Heart right ventricle (tissue), 16 donors: ENCODE measurements at regions not wholly inside any gene's neighbourhood (a gene's known extent, or its start where the extent isn't known, plus 50 kb on each side); places are given as distances from the start of the nearest gene placed in this dataset.
"Not testable (repeated sequence)": the region's sequence is repeated elsewhere in the genome, so short reads cannot be mapped to it uniquely, and the experiment has no call there.

Experiments
- ATAC-seq, 8 donors: fragments of 200-7000 bp; cut with Tn5 transposase; one replicate each; pipeline ENCODE4 v1.9.1; 2020; ENCODE audit warnings: mild to moderate bottlenecking in 8 of 8, moderate library complexity in 8 of 8, moderate number of reproducible peaks in 1 of 8
- DNase-seq, 2 donors: peaks; one replicate each; pipeline ENCODE4 v3.0.0-alpha.2; 2020
- H3K27ac ChIP-seq, 10 donors: fragments of 200-600 bp; sonication (generic) in 2 of 10; one replicate each; pipeline versions ENCODE4 v1.5.0 to v1.8.0; 2020 to 2022; ENCODE audit warnings: mild to moderate bottlenecking in 3 of 10
- H3K27me3 ChIP-seq, 7 donors: fragments of 200-600 bp; one replicate each; pipeline ENCODE4 v1.8.0; 2021 to 2022; ENCODE audit warnings: mild to moderate bottlenecking in 2 of 7
- H3K36me3 ChIP-seq, 9 donors: fragments of 200-600 bp; sonication (generic) in 1 of 9; one replicate each; pipeline versions ENCODE4 v1.5.0 to v1.8.0; 2020 to 2022; ENCODE audit warnings: mild to moderate bottlenecking in 2 of 9
- H3K4me1 ChIP-seq, 9 donors: fragments of 200-600 bp; sonication (generic) in 1 of 9; one replicate each; pipeline versions ENCODE4 v1.5.0 to v1.8.0; 2020 to 2022; ENCODE audit warnings: mild to moderate bottlenecking in 4 of 9
- H3K4me3 ChIP-seq, 10 donors: fragments of 200-600 bp; sonication (generic) in 2 of 10; one replicate each; pipeline versions ENCODE4 v1.5.0 to v1.8.0; 2020 to 2022; ENCODE audit warnings: mild to moderate bottlenecking in 7 of 10, moderate library complexity in 2 of 10
- H3K9me3 ChIP-seq, 11 donors: fragments of 200-600 bp in 10 of 11; sonication (generic) in 2 of 11; one replicate each; pipeline versions ENCODE4 v1.5.0 to v1.8.0; 2013 to 2022; ENCODE audit warnings: mild to moderate bottlenecking in 2 of 11, control low read depth in 1 of 11, moderate library complexity in 1 of 11
- WGBS, 2 donors: extraction: QIAGEN DNeasy Blood & Tissue Kit; methylation state at CpG; one replicate each; pipeline ENCODE4 v1.1.7; 2013; ENCODE audit warnings: inconsistent platforms in 1 of 2; 5-methylcytosine and 5-hydroxymethylcytosine counted together
- intact Hi-C, 10 donors: fragments of 100-400 bp; cut with DNase I; formaldehyde crosslinking; loops; one replicate each; pipeline versions ENCODE4 v1.11.1 to v1.14.2; 2022
- TF ChIP-seq, protein P1 (sequence below), 9 donors: fragments of 200-600 bp; sonication (generic) in 2 of 9; IDR thresholded peaks; one replicate each; pipeline versions ENCODE4 v1.5.0 to v1.8.0; 2021 to 2022; ENCODE audit warnings: antibody characterized with exemption in 9 of 9, mild to moderate bottlenecking in 5 of 9, moderate library complexity in 1 of 9
- donor health status: Arrhythmogenic right ventricular cardiomyopathy.
- donor health status: ischemic (EF 13 %, LVEDD 7.1; RV severe dilation, severe dysfunction).
- donor health status: healthy with polysubstance abuse.
- donor health status: DM: no; HTN: yes; CAD: no.
- donor health status: DM: no; HTN: no; CAD: no.
- donor health status: ischemic (EF 25% LVEDD 6.9; RV normal size, moderate dysfunction).
- donor health status: ischemic (EF 25% LVEDD 5.7; RV mildly dilated, moderate dysfunction).
- donor health status: healthy.
- donor health status: DM: yes; HTN: yes; CAD: no.
- donor health status: Ischemic cardiomyopathy.
- donor health status: ischemic (EF 35%, LVEDD 5.7; RV mildly dilated, moderate dysfunction).
- donor health status: nonischemic (EF 11% LVEDD 7.7; RV severe dilation, severe dysfunction).
- donor health status: DM: yes; HTN: yes; CAD: no.
- donor health status: PGD.
- donor health status: ischemic (EF 29% LVEDD 5.4; RV normal size, mild dysfunction).
- donor health status: nonischemic (EF 23%, LVEDD 6.1; RV moderate dilation, normal function).

DNA sequence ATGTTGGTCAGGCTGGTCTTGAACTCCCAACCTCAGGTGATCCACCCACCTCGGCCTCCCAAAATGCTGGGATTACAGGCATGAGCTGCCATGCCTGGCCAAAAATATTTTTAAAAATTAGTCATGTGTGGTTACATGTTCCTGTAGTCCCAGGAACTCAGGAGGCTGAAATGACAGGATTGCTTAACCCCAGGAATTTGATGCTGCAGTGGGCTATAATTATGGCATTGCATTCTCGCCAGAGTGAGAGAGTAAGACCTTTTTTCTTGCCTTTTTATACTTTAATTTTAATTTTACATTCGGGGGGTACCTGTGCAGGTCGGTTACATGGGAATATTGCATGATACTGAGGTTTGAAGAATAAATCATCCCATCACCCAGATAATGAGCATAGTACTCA lies 86.6 kb upstream of the ZNF92 start:
- H3K4me3 ChIP-seq = no peak overlapping the region
- no peak overlapping the region for H3K27ac ChIP-seq
- no peaks in the 10 kb centered on the region for H3K36me3 ChIP-seq
- ATAC-seq (no peak), DNase-seq (no peak)
- peaks cover 0 to 4% (median 0%) of the 10 kb centered on the region in 7 donors for H3K27me3 ChIP-seq
- H3K4me1 ChIP-seq = no peaks in the 10 kb centered on the region
- TF ChIP-seq, protein P1, sequence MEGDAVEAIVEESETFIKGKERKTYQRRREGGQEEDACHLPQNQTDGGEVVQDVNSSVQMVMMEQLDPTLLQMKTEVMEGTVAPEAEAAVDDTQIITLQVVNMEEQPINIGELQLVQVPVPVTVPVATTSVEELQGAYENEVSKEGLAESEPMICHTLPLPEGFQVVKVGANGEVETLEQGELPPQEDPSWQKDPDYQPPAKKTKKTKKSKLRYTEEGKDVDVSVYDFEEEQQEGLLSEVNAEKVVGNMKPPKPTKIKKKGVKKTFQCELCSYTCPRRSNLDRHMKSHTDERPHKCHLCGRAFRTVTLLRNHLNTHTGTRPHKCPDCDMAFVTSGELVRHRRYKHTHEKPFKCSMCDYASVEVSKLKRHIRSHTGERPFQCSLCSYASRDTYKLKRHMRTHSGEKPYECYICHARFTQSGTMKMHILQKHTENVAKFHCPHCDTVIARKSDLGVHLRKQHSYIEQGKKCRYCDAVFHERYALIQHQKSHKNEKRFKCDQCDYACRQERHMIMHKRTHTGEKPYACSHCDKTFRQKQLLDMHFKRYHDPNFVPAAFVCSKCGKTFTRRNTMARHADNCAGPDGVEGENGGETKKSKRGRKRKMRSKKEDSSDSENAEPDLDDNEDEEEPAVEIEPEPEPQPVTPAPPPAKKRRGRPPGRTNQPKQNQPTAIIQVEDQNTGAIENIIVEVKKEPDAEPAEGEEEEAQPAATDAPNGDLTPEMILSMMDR (IDR thresholded peaks at IDR 0.05) = no peak
- intact Hi-C loops = no loop called here
- 91 to 93% methylated on average over 4 of the region's 4 CpGs for WGBS, 2 donors
- peaks cover 0 to 3% (median 0%) of the 10 kb centered on the region in 11 donors for H3K9me3 ChIP-seq

DNA sequence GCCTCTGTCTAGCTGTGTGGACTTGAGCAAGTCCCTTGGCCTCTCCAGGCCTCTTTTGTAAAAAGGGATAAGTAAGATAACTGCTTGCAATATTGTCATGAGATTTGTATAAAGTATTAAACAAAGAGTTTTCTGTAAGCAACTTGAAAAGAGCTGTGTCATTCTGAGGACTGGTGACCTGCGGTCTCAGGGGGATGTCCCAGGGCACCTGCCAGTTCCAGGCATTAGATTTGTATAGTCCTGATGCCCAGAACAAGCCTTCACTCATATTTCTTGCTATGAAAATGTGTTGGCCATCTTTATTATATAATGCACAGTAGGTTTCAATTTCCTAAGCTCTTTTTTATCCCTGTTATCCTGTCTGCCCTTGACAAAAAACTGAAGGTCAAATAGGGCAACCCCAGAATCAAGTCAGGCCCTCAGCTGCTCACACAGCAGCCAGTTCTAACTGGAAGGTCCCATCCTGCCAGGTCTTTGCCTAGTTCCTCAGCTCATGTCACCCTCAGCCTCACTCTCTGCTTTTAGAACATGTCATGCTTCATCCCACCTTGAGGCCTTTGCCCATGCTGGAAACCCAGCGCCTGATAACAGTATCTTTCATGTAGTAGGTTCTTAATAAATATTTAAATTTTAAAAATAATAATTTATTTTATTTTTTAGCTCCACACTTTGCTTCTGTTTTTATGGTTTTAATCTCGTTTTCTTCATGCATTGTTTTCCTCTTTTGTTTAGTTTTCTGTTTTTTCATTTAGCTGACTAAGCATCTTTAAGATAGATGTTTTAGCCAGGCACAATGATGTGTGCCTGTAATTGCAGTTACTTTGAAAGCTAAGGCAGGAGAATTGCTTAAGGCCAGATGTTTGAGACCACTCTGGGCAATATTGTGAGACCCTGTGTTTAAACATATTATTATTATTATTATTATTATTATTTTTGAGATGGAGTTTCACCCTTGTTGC lies 87.5 kb upstream of the ZNF92 start:
- no peaks in the 10 kb centered on the region for H3K4me1 ChIP-seq
- intact Hi-C loops = no loop called here
- H3K36me3 ChIP-seq = no peaks in the 10 kb centered on the region
- no peak overlapping the region for H3K4me3 ChIP-seq
- TF ChIP-seq, protein P1 (IDR thresholded peaks at IDR 0.05) = no peak
- H3K27me3 ChIP-seq = peaks cover 0 to 5% (median 0%) of the 10 kb centered on the region in 7 donors
- no peak for DNase-seq
- H3K27ac ChIP-seq = no peak overlapping the region
- H3K9me3 ChIP-seq = peaks cover 0 to 3% (median 0%) of the 10 kb centered on the region in 11 donors
- ATAC-seq = no peak
- WGBS, 2 donors = 78 to 84% methylated on average over 3 of the region's 3 CpGs

DNA sequence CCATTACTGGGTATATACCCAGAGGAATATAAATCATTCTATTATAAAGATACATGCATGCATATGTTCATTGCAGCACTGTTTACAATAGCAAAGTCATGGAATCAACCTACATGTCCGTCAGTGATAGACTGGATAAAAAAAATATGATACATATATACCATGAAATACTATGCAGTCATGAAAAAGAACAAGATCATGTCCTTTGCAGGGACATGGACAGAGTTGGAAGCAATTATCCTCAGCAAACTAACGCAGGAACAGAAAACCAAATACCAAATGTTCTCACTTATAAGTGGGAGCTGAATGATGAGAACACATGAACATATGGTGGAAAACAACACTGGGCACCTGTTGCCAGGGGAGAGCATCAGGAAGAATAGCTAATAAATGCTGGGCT lies 88.4 kb upstream of the ZNF92 start:
- H3K27ac ChIP-seq, ATAC-seq, H3K4me1 ChIP-seq, intact Hi-C loops, DNase-seq, H3K4me3 ChIP-seq, H3K9me3 ChIP-seq, H3K36me3 ChIP-seq: not testable (repeated sequence)
- peaks cover 0 to 13% (median 0%) of the 10 kb centered on the region in 7 donors for H3K27me3 ChIP-seq
- WGBS, 2 donors = 94 to 97% methylated on average over 2 of the region's 2 CpGs

DNA sequence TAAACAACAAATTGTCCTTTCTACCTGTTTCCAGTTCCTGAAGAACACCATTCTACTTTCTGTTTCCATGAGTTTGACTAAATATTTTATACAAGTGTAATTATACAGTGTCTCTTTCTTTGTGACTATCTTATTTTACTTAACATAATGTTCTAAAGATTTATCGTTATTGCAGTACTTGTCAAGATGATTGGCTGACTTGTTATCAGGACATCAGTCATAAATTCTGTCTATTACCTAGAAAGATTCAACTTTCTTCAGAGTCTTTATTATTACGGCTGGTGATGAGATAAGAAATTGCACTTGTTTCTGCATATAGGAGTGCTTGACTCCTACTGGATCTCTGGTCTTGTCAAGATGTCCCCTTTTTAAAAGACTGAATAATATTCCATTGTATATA lies 93.9 kb upstream of the ZNF92 start:
- DNase-seq = no peak
- TF ChIP-seq, protein P1 (IDR thresholded peaks at IDR 0.05) = no peak
- no peak for ATAC-seq

DNA sequence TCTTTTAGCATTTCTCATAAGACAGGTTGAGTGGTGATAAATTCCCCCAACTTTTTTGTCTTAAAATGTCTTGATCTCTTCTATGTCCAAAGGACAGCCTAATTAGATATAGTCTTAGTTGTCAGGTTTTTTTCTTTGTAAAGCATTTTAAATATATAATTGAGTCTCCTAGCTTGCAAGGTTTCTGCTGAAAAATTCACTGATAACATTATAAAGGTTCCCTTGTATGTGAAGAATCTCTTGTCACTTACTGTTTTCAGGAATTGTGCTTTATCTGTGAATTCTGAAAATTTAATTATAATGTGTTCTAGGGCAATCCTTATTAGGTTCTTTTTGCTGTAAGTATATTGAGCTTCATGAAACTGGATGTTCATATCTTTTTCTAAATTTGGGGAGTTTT lies 96.8 kb upstream of the ZNF92 start:
- intact Hi-C loops = no loop called here
- DNase-seq = no peak
- no peak for ATAC-seq
- Histone ChIP-seq H3K27me3 (peaks cover 0 to 62% (median 28%) of the 10 kb centered on the region in 7 donors), H3K4me1 (no peaks in the 10 kb centered on the region), H3K36me3 (no peaks in the 10 kb centered on the region), H3K4me3 (no peak overlapping the region), H3K9me3 (peaks cover 0 to 38% (median 5%) of the 10 kb centered on the region in 11 donors), H3K27ac (no peak overlapping the region)
- TF ChIP-seq, protein P1 (IDR thresholded peaks at IDR 0.05) = no peak

More for the DNA sequence above, 93.9 kb upstream of the ZNF92 start:
- Histone ChIP-seq H3K4me1 (no peaks in the 10 kb centered on the region), H3K27me3 (peaks cover 0 to 39% (median 11%) of the 10 kb centered on the region in 7 donors), H3K9me3 (peaks cover 0 to 26% (median 3%) of the 10 kb centered on the region in 11 donors), H3K4me3 (no peak overlapping the region), H3K27ac (no peak overlapping the region), H3K36me3 (no peaks in the 10 kb centered on the region)
- intact Hi-C loops = no loop called here
- 84 to 87% methylated on average over 2 of the region's 2 CpGs for WGBS, 2 donors

DNA sequence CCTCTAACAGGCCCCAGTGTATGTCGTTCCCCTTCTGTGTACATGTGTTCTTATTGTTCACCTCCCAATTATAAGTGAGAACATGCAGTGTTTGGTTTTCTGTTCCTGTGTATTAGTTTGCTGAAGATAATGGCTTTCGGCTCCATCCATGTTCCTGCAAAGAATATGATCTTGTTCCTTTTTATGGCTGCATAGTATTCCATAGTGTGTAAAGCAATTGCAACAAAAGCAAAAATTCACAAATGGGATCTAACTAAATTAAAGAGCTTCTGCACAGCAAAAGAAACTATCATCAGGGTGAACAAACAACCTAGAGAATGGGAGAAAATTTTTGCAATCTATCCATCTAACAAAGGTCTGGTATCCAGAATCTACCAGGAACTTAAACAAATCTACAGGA lies 102.2 kb upstream of the ZNF92 start:
- H3K4me3 ChIP-seq, ATAC-seq, DNase-seq, intact Hi-C loops, H3K36me3 ChIP-seq, H3K27ac ChIP-seq: not testable (repeated sequence)
- peaks cover 0 to 28% (median 5%) of the 10 kb centered on the region in 11 donors for H3K9me3 ChIP-seq
- peaks cover 0 to 11% (median 10%) of the 10 kb centered on the region in 9 donors for H3K4me1 ChIP-seq
- H3K27me3 ChIP-seq = peaks cover 6 to 76% (median 62%) of the 10 kb centered on the region in 7 donors
- WGBS, 2 donors = 97 to 98% methylated on average over 2 of the region's 2 CpGs
